NCI-H524 (cell line): ENCODE measurements at regions not wholly inside any gene's neighbourhood (a gene's known extent, or its start where the extent isn't known, plus 50 kb on each side); places are given as distances from the start of the nearest gene placed in this dataset.
"Not testable (repeated sequence)": the region's sequence is repeated elsewhere in the genome, so short reads cannot be mapped to it uniquely, and the experiment has no call there.

Source experiments
- DNase-seq, 2 experiments: peaks; one replicate each; lab custom pipeline; 2025; lab: John Stamatoyannopoulos, UW

- no peak for DNase-seq
Observed at GRCh38 chr18:26650310-26651268, 102.2 kb upstream of the KCTD1 start.

- DNase-seq: no peak
Observed at GRCh38 chr18:26649193-26649543, 100.8 kb upstream of the KCTD1 start.

GRCh38 chr18:26648509-26649192, 100.3 kb upstream of the KCTD1 start:
- DNase-seq: peak; percentile 8 to 39

- no peak for DNase-seq
Observed at GRCh38 chr18:26646901-26647300, 98.5 kb upstream of the KCTD1 start.

GRCh38 chr18:26642440-26643348, 94.3 kb upstream of the KCTD1 start:
- DNase-seq: no peak

GRCh38 chr18:26640541-26640940, 92.2 kb upstream of the KCTD1 start:
- no peak for DNase-seq

- DNase-seq: no peak
Observed at GRCh38 chr18:26639149-26639548, 90.8 kb upstream of the KCTD1 start.

- DNase-seq: no peak
Observed at GRCh38 chr18:26637983-26638382, 89.6 kb upstream of the KCTD1 start.

GRCh38 chr18:26637324-26637723, 89.0 kb upstream of the KCTD1 start:
- no peak for DNase-seq

- no peak for DNase-seq
Observed at GRCh38 chr18:26635466-26635865, 87.1 kb upstream of the KCTD1 start.

GRCh38 chr18:26634631-26635030, 86.3 kb upstream of the KCTD1 start:
- no peak for DNase-seq

GRCh38 chr18:26631135-26631534, 82.8 kb upstream of the KCTD1 start:
- DNase-seq: no peak

- no peak for DNase-seq
Observed at GRCh38 chr18:26630596-26630995, 82.2 kb upstream of the KCTD1 start.

GRCh38 chr18:26628017-26628416, 79.7 kb upstream of the KCTD1 start:
- DNase-seq: no peak

GRCh38 chr18:26624443-26624842, 76.1 kb upstream of the KCTD1 start:
- DNase-seq: no peak

- not testable (repeated sequence) for DNase-seq
Observed at GRCh38 chr18:26623314-26623713, 75.0 kb upstream of the KCTD1 start.

GRCh38 chr18:26621161-26622026, 73.0 kb upstream of the KCTD1 start:
- DNase-seq: peak; percentile 8 to 26

- no peak for DNase-seq
Observed at GRCh38 chr18:26619350-26619749, 71.0 kb upstream of the KCTD1 start.

GRCh38 chr18:26618135-26618534, 69.8 kb upstream of the KCTD1 start:
- no peak for DNase-seq

GRCh38 chr18:26617151-26617554, 68.8 kb upstream of the KCTD1 start:
- DNase-seq: no peak

GRCh38 chr18:26614374-26614773, 66.0 kb upstream of the KCTD1 start:
- no peak for DNase-seq
